Smooth muscle cell (in vitro differentiated cells): ENCODE measurements at regions not wholly inside any gene's neighbourhood (a gene's known extent, or its start where the extent isn't known, plus 50 kb on each side); places are given as distances from the start of the nearest gene placed in this dataset.

Experiments used
- DNase-seq: peaks from one replicate; lab custom pipeline; 2025; ENCODE audit not compliant: unreplicated experiment; lab: John Stamatoyannopoulos, UW
- H2AFZ ChIP-seq: fragments of 200-600 bp; sonication (generic); 2 replicates; pipeline ENCODE4 v1.6.0; 2016; ENCODE audit warnings: antibody characterized with exemption, low read depth, mild to moderate bottlenecking
- H3F3A ChIP-seq: fragments of 200-600 bp; sonication (generic); 2 replicates; pipeline ENCODE4 v1.6.0; 2017; ENCODE audit warnings: antibody characterized with exemption, low read depth
- H3K27ac ChIP-seq: fragments of 200-600 bp; sonication (generic); 2 replicates; pipeline ENCODE4 v1.5.1; 2016; ENCODE audit warnings: low read depth, mild to moderate bottlenecking
- H3K27me3 ChIP-seq: fragments of 200-600 bp; sonication (generic); 2 replicates; pipeline ENCODE4 v1.6.1; 2016; ENCODE audit warnings: low read depth, mild to moderate bottlenecking
- H3K36me3 ChIP-seq: fragments of 200-600 bp; sonication (generic); 2 replicates; pipeline ENCODE4 v1.5.1; 2016; ENCODE audit warnings: low read depth
- H3K4me1 ChIP-seq: fragments of 200-600 bp; sonication (generic); 2 replicates; pipeline ENCODE4 v1.5.1; 2016; ENCODE audit warnings: low read depth
- H3K4me2 ChIP-seq: fragments of 200-600 bp; sonication (generic); 2 replicates; pipeline ENCODE4 v1.6.0; 2016; ENCODE audit warnings: mild to moderate bottlenecking
- H3K4me3 ChIP-seq: fragments of 200-600 bp; sonication (generic); 2 replicates; pipeline ENCODE4 v1.5.1; 2016; ENCODE audit warnings: mild to moderate bottlenecking
- H3K79me2 ChIP-seq: fragments of 200-600 bp; sonication (generic); 2 replicates; pipeline ENCODE4 v1.6.0; 2016; ENCODE audit warnings: low read depth, mild to moderate bottlenecking
- H3K9ac ChIP-seq: fragments of 200-600 bp; sonication (generic); 2 replicates; pipeline ENCODE4 v1.6.0; 2016; ENCODE audit warnings: low read depth
- H3K9me3 ChIP-seq: fragments of 200-600 bp; sonication (generic); replicated peaks from 2 replicates; pipeline ENCODE4 v1.5.1; 2016; ENCODE audit warnings: low read depth
- H4K20me1 ChIP-seq: fragments of 200-600 bp; sonication (generic); 2 replicates; pipeline ENCODE4 v1.6.0; 2016; ENCODE audit warnings: low read depth
- CTCF ChIP-seq: fragments of 200-600 bp; sonication (generic); IDR thresholded peaks from 2 replicates; pipeline ENCODE4 v1.5.1; 2017; ENCODE audit warnings: borderline replicate concordance, mild to moderate bottlenecking, antibody characterized with exemption; ENCODE audit not compliant: insufficient read depth, poor library complexity, severe bottlenecking
- WGBS: methylation state at CpG from one replicate; pipeline ENCODE4 v1.1.7; 2016; ENCODE audit warnings: low lambda C conversion rate; 5-methylcytosine and 5-hydroxymethylcytosine counted together

GRCh38 chr13:31434613-31435012 lies 234.8 kb downstream of the B3GLCT start:
- 88% methylated on average over 8 of the region's 8 CpGs for WGBS
- H3K4me2 ChIP-seq, result no peak overlapping the region
- no peaks in the 10 kb centered on the region for H3F3A ChIP-seq
- no peak overlapping the region for H3K27ac ChIP-seq
- H3K79me2 ChIP-seq, result no peaks in the 10 kb centered on the region
- no peaks in the 10 kb centered on the region for H3K9me3 ChIP-seq
- H2AFZ ChIP-seq, result no peak overlapping the region
- no peaks in the 10 kb centered on the region for H3K36me3 ChIP-seq
- DNase-seq, result no peak
- no peak overlapping the region for H3K9ac ChIP-seq
- no peaks in the 10 kb centered on the region for H4K20me1 ChIP-seq
- H3K27me3 ChIP-seq, result peaks cover 17% of the 10 kb centered on the region
- no peak for TF ChIP-seq CTCF
- H3K4me1 ChIP-seq, result no peaks in the 10 kb centered on the region
- no peak overlapping the region for H3K4me3 ChIP-seq

- Histone ChIP-seq H2AFZ (no peak overlapping the region), H3K9ac (no peak overlapping the region), H3K27me3 (peaks cover 12% of the 10 kb centered on the region), H3K9me3 (no peaks in the 10 kb centered on the region), H3K4me1 (no peaks in the 10 kb centered on the region), H3K4me3 (no peak overlapping the region), H3K79me2 (no peaks in the 10 kb centered on the region), H3F3A (no peaks in the 10 kb centered on the region), H4K20me1 (no peaks in the 10 kb centered on the region), H3K36me3 (no peaks in the 10 kb centered on the region), H3K4me2 (no peak overlapping the region), H3K27ac (no peak overlapping the region)
- TF ChIP-seq CTCF, result no peak
- no peak for DNase-seq
- WGBS, result 96% methylated on average over 4 of the region's 4 CpGs
Observed at GRCh38 chr13:31435536-31435935, 235.8 kb downstream of the B3GLCT start.

GRCh38 chr13:31436478-31436877 lies 236.7 kb downstream of the B3GLCT start:
- Histone ChIP-seq H3K9me3 (no peaks in the 10 kb centered on the region), H3K36me3 (no peaks in the 10 kb centered on the region), H3K4me2 (no peak overlapping the region), H3K27me3 (peaks cover 4% of the 10 kb centered on the region), H3K4me1 (no peaks in the 10 kb centered on the region), H4K20me1 (no peaks in the 10 kb centered on the region), H3K79me2 (no peaks in the 10 kb centered on the region), H3K9ac (no peak overlapping the region), H3K4me3 (no peak overlapping the region), H2AFZ (no peak overlapping the region), H3F3A (no peaks in the 10 kb centered on the region), H3K27ac (no peak overlapping the region)
- 66% methylated on average over 5 of the region's 5 CpGs for WGBS
- no peak for TF ChIP-seq CTCF
- no peak for DNase-seq

- TF ChIP-seq CTCF, result no peak
- H3K4me1 ChIP-seq, result no peaks in the 10 kb centered on the region
Observed at GRCh38 chr13:31437975-31438374, 238.2 kb downstream of the B3GLCT start.

More at GRCh38 chr13:31437975-31438374, 238.2 kb downstream of the B3GLCT start:
- no peak for DNase-seq
- Histone ChIP-seq H3F3A (no peaks in the 10 kb centered on the region), H3K27ac (no peak overlapping the region), H3K4me3 (no peak overlapping the region), H3K27me3 (peaks cover 4% of the 10 kb centered on the region), H4K20me1 (no peaks in the 10 kb centered on the region), H3K9ac (no peak overlapping the region), H3K79me2 (no peaks in the 10 kb centered on the region), H3K36me3 (no peaks in the 10 kb centered on the region), H3K9me3 (no peaks in the 10 kb centered on the region), H3K4me2 (no peak overlapping the region), H2AFZ (no peak overlapping the region)
- 84% methylated on average over 3 of the region's 3 CpGs for WGBS
